ENCODE measurements at regions not wholly inside any gene's neighbourhood (a gene's known extent, or its start where the extent isn't known, plus 50 kb on each side); places are given as distances from the start of the nearest gene placed in this dataset.

GRCh38 chr10:4512671-4513240, 313.3 kb upstream of the AKR1E2 start (continued):
- TF ChIP-seq YY1 (tag by site-specific recombination; IDR thresholded peaks at IDR 0.05), result no peak

GRCh38 chr10:4512196-4512595, 313.8 kb upstream of the AKR1E2 start:
- Histone ChIP-seq H3K4me3 (ENCODE audit: low read depth, low read length) (no peak overlapping the region), H3K27ac (ENCODE audit: extremely low read depth, low read depth, low read length) (no peak overlapping the region), H3K4me1 (ENCODE audit: control insufficient read depth, insufficient read depth, low read length) (no peaks in the 10 kb centered on the region), H3K9me3 (ENCODE audit: control insufficient read depth, insufficient read depth, low read depth, low read length) (no peaks in the 10 kb centered on the region), H3K36me3 (ENCODE audit: control insufficient read depth in 2 of 2, insufficient read depth in 1 of 2, low read length in 2 of 2) (no peaks in the 10 kb centered on the region)
- ChIA-PET POLR2A (no interaction called here), CTCF (interaction anchor here (0.6 to 0.7 kb wide), 3 partner anchors 10 to 303 kb away, joined by 3 to 5 read pairs (median 3); no protein-coding TSS in a partner anchor)
- TF ChIP-seq ZBTB26 (tag by site-specific recombination; optimal IDR thresholded peaks at IDR 0.05), result no peak
- TF ChIP-seq ZNF785 (tag by site-specific recombination; IDR thresholded peaks at IDR 0.05), result no peak
- no peak for TF ChIP-seq ZNF501 (tag by site-specific recombination; IDR thresholded peaks at IDR 0.05)
- no peak for TF ChIP-seq ZNF221 (tag by site-specific recombination; IDR thresholded peaks at IDR 0.05; ENCODE audit: borderline replicate concordance)
- TF ChIP-seq ZFP37 (tag by site-specific recombination; IDR thresholded peaks at IDR 0.05), result no peak
- no peak for TF ChIP-seq BCL11B (tag by site-specific recombination; IDR thresholded peaks at IDR 0.05; ENCODE audit: low read depth)
- no peak for TF ChIP-seq ZNF473 (tag by site-specific recombination; IDR thresholded peaks at IDR 0.05)
- TF ChIP-seq ZNF571 (tag by site-specific recombination; IDR thresholded peaks at IDR 0.05), result no peak
- no peak for TF ChIP-seq WT1 (tag by site-specific recombination; IDR thresholded peaks at IDR 0.05)
- no peak for TF ChIP-seq PRDM10 (tag by site-specific recombination; IDR thresholded peaks at IDR 0.05)

- no peak overlapping the region for H3K27ac ChIP-seq (ENCODE audit: extremely low read depth, low read depth, low read length)
- CTCF ChIA-PET, result interaction anchor here (0.6 kb wide), 1 partner anchor 303 kb away, joined by 3 read pairs; no protein-coding TSS in a partner anchor
- H3K9me3 ChIP-seq (ENCODE audit: control insufficient read depth, insufficient read depth, low read depth, low read length), result no peaks in the 10 kb centered on the region
- no peak overlapping the region for H3K4me3 ChIP-seq (ENCODE audit: low read depth, low read length)
- POLR2A ChIA-PET, result interaction anchor here (0.6 kb wide), 1 partner anchor 1339 kb away, joined by 3 read pairs; the partner anchor contains the start of gene PITRM1
- H3K36me3 ChIP-seq (ENCODE audit: control insufficient read depth in 2 of 2, insufficient read depth in 1 of 2, low read length in 2 of 2), result no peaks in the 10 kb centered on the region
- H3K4me1 ChIP-seq (ENCODE audit: control insufficient read depth, insufficient read depth, low read length), result no peaks in the 10 kb centered on the region
- TF ChIP-seq ZSCAN16 (tag by site-specific recombination; IDR thresholded peaks at IDR 0.05) (no peak), ZNF24 (tag by site-specific recombination; IDR thresholded peaks at IDR 0.05) (no peak), KLF17 (tag by site-specific recombination; IDR thresholded peaks at IDR 0.05) (no peak), ELK4 (IDR thresholded peaks at IDR 0.05; ENCODE audit: borderline replicate concordance, low read depth, low read length) (no peak), KLF1 (tag by site-specific recombination; IDR thresholded peaks at IDR 0.05) (no peak), ZBTB6 (tag by site-specific recombination; IDR thresholded peaks at IDR 0.05) (no peak), SCRT1 (tag by site-specific recombination; IDR thresholded peaks at IDR 0.05; ENCODE audit: borderline replicate concordance) (no peak), ZNF837 (tag by site-specific recombination; IDR thresholded peaks at IDR 0.05) (no peak), ZNF214 (tag by site-specific recombination; IDR thresholded peaks at IDR 0.05; ENCODE audit: borderline replicate concordance) (no peak), ZSCAN4 (tag by site-specific recombination; IDR thresholded peaks at IDR 0.05) (no peak), ZNF404 (tag by site-specific recombination; IDR thresholded peaks at IDR 0.05) (no peak), BCL11B (tag by site-specific recombination; IDR thresholded peaks at IDR 0.05; ENCODE audit: low read depth) (no peak)
Measured at GRCh38 chr10:4511509-4511908, 314.5 kb upstream of the AKR1E2 start.
